ENCODE measurements at regions not wholly inside any gene's neighbourhood (a gene's known extent, or its start where the extent isn't known, plus 50 kb on each side); places are given as distances from the start of the nearest gene placed in this dataset.

- DNase-seq = no peak
Measured at GRCh38 chr4:23741681-23742191, 148.1 kb downstream of the PPARGC1A start.

GRCh38 chr4:23737571-23737970 lies 152.3 kb downstream of the PPARGC1A start:
- DNase-seq = no peak

GRCh38 chr4:23736466-23736865 lies 153.4 kb downstream of the PPARGC1A start:
- DNase-seq = no peak

GRCh38 chr4:23734000-23734399 lies 155.8 kb downstream of the PPARGC1A start:
- DNase-seq = no peak

- no peak for DNase-seq
Measured at GRCh38 chr4:23733476-23733875, 156.4 kb downstream of the PPARGC1A start.

GRCh38 chr4:23730998-23731397 lies 158.8 kb downstream of the PPARGC1A start:
- no peak for DNase-seq

GRCh38 chr4:23728971-23729370 lies 160.9 kb downstream of the PPARGC1A start:
- DNase-seq = no peak

GRCh38 chr4:23728393-23728792 lies 161.5 kb downstream of the PPARGC1A start:
- no peak for DNase-seq

GRCh38 chr4:23720556-23720955 lies 169.3 kb downstream of the PPARGC1A start:
- DNase-seq = no peak

GRCh38 chr4:23718435-23718834 lies 171.4 kb downstream of the PPARGC1A start:
- DNase-seq = no peak

- peak; percentile 45 for DNase-seq
Measured at GRCh38 chr4:23717528-23718248, 172.2 kb downstream of the PPARGC1A start.

GRCh38 chr4:23710298-23710697 lies 179.5 kb downstream of the PPARGC1A start:
- no peak for DNase-seq

GRCh38 chr4:23707652-23708026 lies 182.2 kb downstream of the PPARGC1A start:
- no peak for DNase-seq

- DNase-seq = no peak
Measured at GRCh38 chr4:23706972-23707651, 182.7 kb downstream of the PPARGC1A start.

GRCh38 chr4:23700197-23700596 lies 189.7 kb downstream of the PPARGC1A start:
- no peak for DNase-seq

GRCh38 chr4:23697722-23698121 lies 192.1 kb downstream of the PPARGC1A start:
- peak; percentile 11 for DNase-seq

GRCh38 chr4:23697001-23697528 lies 192.8 kb downstream of the PPARGC1A start:
- peak; percentile 94 for DNase-seq

- DNase-seq = peak; percentile 6
Measured at GRCh38 chr4:23686169-23686897, 203.5 kb downstream of the PPARGC1A start.

GRCh38 chr4:23685471-23685870 lies 204.4 kb downstream of the PPARGC1A start:
- no peak for DNase-seq

- no peak for DNase-seq
Measured at GRCh38 chr4:23680671-23681518, 209.0 kb downstream of the PPARGC1A start.

GRCh38 chr4:23674694-23675093 lies 215.2 kb downstream of the PPARGC1A start:
- no peak for DNase-seq

GRCh38 chr4:23667659-23668058 lies 222.2 kb downstream of the PPARGC1A start:
- DNase-seq = no peak
